ENCODE measurements at regions not wholly inside any gene's neighbourhood (a gene's known extent, or its start where the extent isn't known, plus 50 kb on each side); places are given as distances from the start of the nearest gene placed in this dataset.

DNA sequence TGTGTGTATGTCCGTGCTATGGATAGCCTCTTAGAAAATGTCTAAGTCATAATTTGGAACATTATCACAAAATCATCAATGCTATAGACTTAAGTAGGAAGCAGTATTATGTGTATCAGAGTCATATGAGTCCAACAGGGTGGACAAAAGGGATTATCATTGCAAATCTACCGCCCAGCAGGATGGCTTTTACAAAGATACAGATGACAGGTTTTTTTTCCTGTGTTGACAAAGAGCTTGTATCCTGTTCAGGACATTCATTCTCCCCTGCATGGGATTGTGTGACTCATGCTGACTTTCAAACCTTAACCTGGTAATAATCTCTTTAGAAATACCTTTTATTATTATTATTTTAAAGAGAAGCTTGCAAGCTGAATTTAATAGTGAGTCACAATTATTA lies 310.3 kb upstream of the GNPDA2 start:
- H3K4me1 Mint-ChIP-seq (ENCODE audit: low read depth, unreplicated experiment), result no peaks in the 10 kb centered on the region
- FAIRE-seq, result no peak
- no peaks in the 10 kb centered on the region for H3K27me3 Mint-ChIP-seq (ENCODE audit: low read depth, unreplicated experiment)
- no peaks in the 10 kb centered on the region for H3K27me3 ChIP-seq (ENCODE audit: insufficient read depth, low read length)
- no peak overlapping the region for H3K4me2 ChIP-seq (ENCODE audit: low read length)
- H3K36me3 Mint-ChIP-seq (ENCODE audit: low read depth, unreplicated experiment), result no peaks in the 10 kb centered on the region
- no peak overlapping the region for H3K4me3 ChIP-seq (ENCODE audit: insufficient read depth, low read depth, low read length)
- H3K9me3 Mint-ChIP-seq (ENCODE audit: unreplicated experiment), result no peaks in the 10 kb centered on the region
- no peak overlapping the region for H3K9ac ChIP-seq (ENCODE audit: low read length)
- no peak overlapping the region for H3K27ac ChIP-seq (ENCODE audit: low read depth, low read length)
- H3K4me3 Mint-ChIP-seq (ENCODE audit: unreplicated experiment), result no peak overlapping the region
- H3K27ac Mint-ChIP-seq (ENCODE audit: unreplicated experiment), result no peak overlapping the region
- no peak for DNase-seq (ENCODE audit: low read depth)
- H3K79me2 ChIP-seq (ENCODE audit: insufficient read depth, low read length), result no peaks in the 10 kb centered on the region
- H3K9me3 ChIP-seq (ENCODE audit: insufficient read depth, low read depth, low read length), result no peaks in the 10 kb centered on the region
- H4K20me1 ChIP-seq (ENCODE audit: insufficient read depth, low read length), result no peaks in the 10 kb centered on the region
- H2AFZ ChIP-seq (ENCODE audit: low read depth, low read length), result no peak overlapping the region
- no peaks in the 10 kb centered on the region for H3K36me3 ChIP-seq (ENCODE audit: insufficient read depth, low read length)
- TF ChIP-seq EZH2 (IDR thresholded peaks at IDR 0.05; ENCODE audit: insufficient read depth, low read length), result no peak
- TF ChIP-seq, protein P1, sequence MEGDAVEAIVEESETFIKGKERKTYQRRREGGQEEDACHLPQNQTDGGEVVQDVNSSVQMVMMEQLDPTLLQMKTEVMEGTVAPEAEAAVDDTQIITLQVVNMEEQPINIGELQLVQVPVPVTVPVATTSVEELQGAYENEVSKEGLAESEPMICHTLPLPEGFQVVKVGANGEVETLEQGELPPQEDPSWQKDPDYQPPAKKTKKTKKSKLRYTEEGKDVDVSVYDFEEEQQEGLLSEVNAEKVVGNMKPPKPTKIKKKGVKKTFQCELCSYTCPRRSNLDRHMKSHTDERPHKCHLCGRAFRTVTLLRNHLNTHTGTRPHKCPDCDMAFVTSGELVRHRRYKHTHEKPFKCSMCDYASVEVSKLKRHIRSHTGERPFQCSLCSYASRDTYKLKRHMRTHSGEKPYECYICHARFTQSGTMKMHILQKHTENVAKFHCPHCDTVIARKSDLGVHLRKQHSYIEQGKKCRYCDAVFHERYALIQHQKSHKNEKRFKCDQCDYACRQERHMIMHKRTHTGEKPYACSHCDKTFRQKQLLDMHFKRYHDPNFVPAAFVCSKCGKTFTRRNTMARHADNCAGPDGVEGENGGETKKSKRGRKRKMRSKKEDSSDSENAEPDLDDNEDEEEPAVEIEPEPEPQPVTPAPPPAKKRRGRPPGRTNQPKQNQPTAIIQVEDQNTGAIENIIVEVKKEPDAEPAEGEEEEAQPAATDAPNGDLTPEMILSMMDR (IDR thresholded peaks at IDR 0.05; ENCODE audit: insufficient read depth, low read depth, low read length), result no peak
- H3K4me1 ChIP-seq (ENCODE audit: insufficient read depth, low read length), result no peaks in the 10 kb centered on the region

DNA sequence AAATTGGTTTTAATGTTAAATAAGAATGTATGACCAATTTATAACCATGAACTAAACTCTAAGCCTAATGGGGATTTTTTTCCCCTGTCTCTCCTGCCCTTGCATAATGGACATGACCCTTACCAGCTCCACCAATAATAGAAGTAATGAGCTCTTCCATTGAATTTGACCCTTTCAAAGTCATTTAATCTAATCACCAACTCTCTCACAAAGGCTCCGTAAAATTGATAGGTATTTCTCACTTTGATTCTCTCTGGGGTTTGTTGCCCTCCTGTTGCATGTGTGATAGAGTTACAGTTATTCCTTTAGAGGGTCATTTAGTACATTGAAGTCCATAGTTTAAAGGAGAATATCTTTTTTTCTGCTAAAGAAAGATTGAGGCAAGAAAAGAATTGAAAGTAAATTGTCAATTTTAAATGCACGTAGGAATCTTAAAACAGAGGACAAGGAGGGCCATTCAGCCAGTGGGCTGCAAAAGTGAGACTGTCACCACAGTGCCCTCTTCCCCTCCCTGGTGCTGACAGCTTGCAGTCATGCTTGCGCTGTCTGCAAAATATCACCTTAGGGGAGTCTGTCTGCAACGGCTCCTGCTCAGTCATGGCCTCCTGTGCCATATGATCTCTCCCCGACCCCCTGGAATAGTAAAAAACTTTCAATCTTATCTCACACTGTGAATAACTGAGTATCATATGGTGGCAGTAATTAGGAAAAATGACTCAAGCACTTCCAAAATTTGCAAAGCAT lies 307.5 kb upstream of the GNPDA2 start:
- H3K27me3 ChIP-seq (ENCODE audit: insufficient read depth, low read length), result no peaks in the 10 kb centered on the region
- H3K9me3 ChIP-seq (ENCODE audit: insufficient read depth, low read depth, low read length), result no peaks in the 10 kb centered on the region
- no peaks in the 10 kb centered on the region for H3K36me3 ChIP-seq (ENCODE audit: insufficient read depth, low read length)
- no peak overlapping the region for H3K9ac ChIP-seq (ENCODE audit: low read length)
- H4K20me1 ChIP-seq (ENCODE audit: insufficient read depth, low read length), result no peaks in the 10 kb centered on the region
- no peak overlapping the region for H2AFZ ChIP-seq (ENCODE audit: low read depth, low read length)
- no peaks in the 10 kb centered on the region for H3K4me1 Mint-ChIP-seq (ENCODE audit: low read depth, unreplicated experiment)
- DNase-seq (ENCODE audit: low read depth) (no peak), FAIRE-seq (no peak)
- no peak overlapping the region for H3K4me3 Mint-ChIP-seq (ENCODE audit: unreplicated experiment)
- H3K27ac ChIP-seq (ENCODE audit: low read depth, low read length), result no peak overlapping the region
- H3K4me1 ChIP-seq (ENCODE audit: insufficient read depth, low read length), result no peaks in the 10 kb centered on the region
- no peak overlapping the region for H3K27ac Mint-ChIP-seq (ENCODE audit: unreplicated experiment)
- TF ChIP-seq, protein P1 (IDR thresholded peaks at IDR 0.05; ENCODE audit: insufficient read depth, low read depth, low read length), result no peak
- no peak for TF ChIP-seq EZH2 (IDR thresholded peaks at IDR 0.05; ENCODE audit: insufficient read depth, low read length)
- no peaks in the 10 kb centered on the region for H3K36me3 Mint-ChIP-seq (ENCODE audit: low read depth, unreplicated experiment)
- no peaks in the 10 kb centered on the region for H3K27me3 Mint-ChIP-seq (ENCODE audit: low read depth, unreplicated experiment)
- H3K4me3 ChIP-seq (ENCODE audit: insufficient read depth, low read depth, low read length), result no peak overlapping the region
- H3K79me2 ChIP-seq (ENCODE audit: insufficient read depth, low read length), result no peaks in the 10 kb centered on the region
- no peak overlapping the region for H3K4me2 ChIP-seq (ENCODE audit: low read length)
- H3K9me3 Mint-ChIP-seq (ENCODE audit: unreplicated experiment), result no peaks in the 10 kb centered on the region

DNA sequence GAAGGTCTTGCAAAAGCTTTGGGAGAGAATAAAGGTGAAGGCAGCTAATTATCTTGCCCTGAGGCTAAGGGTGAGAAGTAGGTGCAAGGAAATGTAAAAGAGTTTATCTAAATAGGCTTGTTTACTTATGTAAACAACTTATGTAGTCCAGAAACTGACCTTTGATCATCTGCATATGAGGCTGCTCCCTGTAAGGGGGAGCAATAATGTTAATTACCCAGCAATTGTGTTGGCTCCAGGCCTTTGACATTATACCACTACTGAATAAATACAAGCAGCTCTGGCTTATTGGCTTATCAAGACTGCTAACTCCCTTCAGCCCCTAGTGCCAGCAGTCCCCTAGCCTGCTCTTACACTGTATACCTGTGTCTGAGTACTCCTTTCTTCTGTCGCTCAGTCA lies 303.7 kb upstream of the GNPDA2 start:
- Mint-ChIP-seq H3K27ac (ENCODE audit: unreplicated experiment) (no peak overlapping the region), H3K27me3 (ENCODE audit: low read depth, unreplicated experiment) (no peaks in the 10 kb centered on the region), H3K4me3 (ENCODE audit: unreplicated experiment) (no peak overlapping the region), H3K4me1 (ENCODE audit: low read depth, unreplicated experiment) (no peaks in the 10 kb centered on the region), H3K9me3 (ENCODE audit: unreplicated experiment) (no peaks in the 10 kb centered on the region), H3K36me3 (ENCODE audit: low read depth, unreplicated experiment) (no peaks in the 10 kb centered on the region)
- DNase-seq (ENCODE audit: low read depth), result no peak
- H3K36me3 ChIP-seq (ENCODE audit: insufficient read depth, low read length), result no peaks in the 10 kb centered on the region
- no peak overlapping the region for H3K27ac ChIP-seq (ENCODE audit: low read depth, low read length)
- H3K9me3 ChIP-seq (ENCODE audit: insufficient read depth, low read depth, low read length), result no peaks in the 10 kb centered on the region
- no peaks in the 10 kb centered on the region for H3K4me1 ChIP-seq (ENCODE audit: insufficient read depth, low read length)
- no peak overlapping the region for H3K4me2 ChIP-seq (ENCODE audit: low read length)
- H2AFZ ChIP-seq (ENCODE audit: low read depth, low read length), result no peak overlapping the region
- no peaks in the 10 kb centered on the region for H4K20me1 ChIP-seq (ENCODE audit: insufficient read depth, low read length)
- no peak for FAIRE-seq
- TF ChIP-seq EZH2 (IDR thresholded peaks at IDR 0.05; ENCODE audit: insufficient read depth, low read length), result no peak
- TF ChIP-seq, protein P1 (IDR thresholded peaks at IDR 0.05; ENCODE audit: insufficient read depth, low read depth, low read length), result no peak
- no peaks in the 10 kb centered on the region for H3K27me3 ChIP-seq (ENCODE audit: insufficient read depth, low read length)
- no peaks in the 10 kb centered on the region for H3K79me2 ChIP-seq (ENCODE audit: insufficient read depth, low read length)
- H3K9ac ChIP-seq (ENCODE audit: low read length), result no peak overlapping the region
- no peak overlapping the region for H3K4me3 ChIP-seq (ENCODE audit: insufficient read depth, low read depth, low read length)

All from astrocyte (in vitro differentiated cells and primary cell).